ENCODE measurements at regions not wholly inside any gene's neighbourhood (a gene's known extent, or its start where the extent isn't known, plus 50 kb on each side); places are given as distances from the start of the nearest gene placed in this dataset.
"Not testable (repeated sequence)": the region's sequence is repeated elsewhere in the genome, so short reads cannot be mapped to it uniquely, and the experiment has no call there.

- ATAC-seq: no peak
- Mint-ChIP-seq H3K27me3 (peaks cover 6% of the 10 kb centered on the region), H3K4me1 (peaks cover 3% of the 10 kb centered on the region), H3K4me3 (no peak overlapping the region), H3K27ac (no peak overlapping the region), H3K9me3 (ENCODE audit: low read depth) (no peaks in the 10 kb centered on the region), H3K36me3 (no peaks in the 10 kb centered on the region)
- no peak for DNase-seq
- CTCF ChIA-PET: no interaction called here
Observed at GRCh38 chr6:72553531-72554511, 68.0 kb upstream of the KCNQ5 start.

GRCh38 chr6:72554761-72555221 is 67.1 kb upstream of the KCNQ5 start:
- no peak overlapping the region for H3K4me3 Mint-ChIP-seq
- DNase-seq: no peak
- ATAC-seq: no peak
- no peaks in the 10 kb centered on the region for H3K36me3 Mint-ChIP-seq
- peaks cover 6% of the 10 kb centered on the region for H3K27me3 Mint-ChIP-seq
- no peak overlapping the region for H3K27ac Mint-ChIP-seq
- H3K4me1 Mint-ChIP-seq: peaks cover 3% of the 10 kb centered on the region
- CTCF ChIA-PET: no interaction called here
- no peaks in the 10 kb centered on the region for H3K9me3 Mint-ChIP-seq (ENCODE audit: low read depth)

GRCh38 chr6:72559067-72559466 is 62.8 kb upstream of the KCNQ5 start:
- ATAC-seq: no peak
- no peaks in the 10 kb centered on the region for H3K36me3 Mint-ChIP-seq
- no peak overlapping the region for H3K4me3 Mint-ChIP-seq
- H3K27ac Mint-ChIP-seq: no peak overlapping the region
- CTCF ChIA-PET: interaction anchor here (0.8 kb wide), 1 partner anchor 57 kb away, joined by 3 read pairs; no protein-coding TSS in a partner anchor
- peaks cover 9% of the 10 kb centered on the region for H3K27me3 Mint-ChIP-seq
- no peak for DNase-seq
- H3K4me1 Mint-ChIP-seq: peaks cover 5% of the 10 kb centered on the region
- H3K9me3 Mint-ChIP-seq (ENCODE audit: low read depth): no peaks in the 10 kb centered on the region

- Mint-ChIP-seq H3K27me3 (peaks cover 9% of the 10 kb centered on the region), H3K27ac (no peak overlapping the region), H3K4me1 (peaks cover 5% of the 10 kb centered on the region), H3K36me3 (no peaks in the 10 kb centered on the region), H3K4me3 (no peak overlapping the region), H3K9me3 (ENCODE audit: low read depth) (no peaks in the 10 kb centered on the region)
- CTCF ChIA-PET: interaction anchor here (0.8 kb wide), 1 partner anchor 57 kb away, joined by 3 read pairs; no protein-coding TSS in a partner anchor
- no peak for DNase-seq
- no peak for ATAC-seq
Observed at GRCh38 chr6:72559555-72559954, 62.3 kb upstream of the KCNQ5 start.

- Mint-ChIP-seq H3K27me3 (peaks cover 10% of the 10 kb centered on the region), H3K9me3 (ENCODE audit: low read depth) (no peaks in the 10 kb centered on the region), H3K4me3 (no peak overlapping the region), H3K27ac (no peak overlapping the region), H3K36me3 (no peaks in the 10 kb centered on the region), H3K4me1 (peaks cover 5% of the 10 kb centered on the region)
- ATAC-seq (no peak), DNase-seq (no peak)
- CTCF ChIA-PET: interaction anchor here (0.6 kb wide), 1 partner anchor 565 kb away, joined by 3 read pairs; no protein-coding TSS in a partner anchor
Observed at GRCh38 chr6:72560721-72561593, 60.9 kb upstream of the KCNQ5 start.

- Mint-ChIP-seq H3K27ac (no peak overlapping the region), H3K27me3 (peaks cover 7% of the 10 kb centered on the region), H3K4me3 (no peak overlapping the region), H3K36me3 (no peaks in the 10 kb centered on the region), H3K9me3 (ENCODE audit: low read depth) (no peaks in the 10 kb centered on the region), H3K4me1 (peaks cover 5% of the 10 kb centered on the region)
- ATAC-seq (no peak), DNase-seq (no peak)
- CTCF ChIA-PET: no interaction called here
Observed at GRCh38 chr6:72561629-72562028, 60.2 kb upstream of the KCNQ5 start.

- DNase-seq (no peak), ATAC-seq (no peak)
- Mint-ChIP-seq H3K36me3 (no peaks in the 10 kb centered on the region), H3K27ac (no peak overlapping the region), H3K4me1 (peaks cover 5% of the 10 kb centered on the region), H3K27me3 (peaks cover 6% of the 10 kb centered on the region), H3K4me3 (no peak overlapping the region), H3K9me3 (ENCODE audit: low read depth) (no peaks in the 10 kb centered on the region)
- CTCF ChIA-PET: no interaction called here
Observed at GRCh38 chr6:72564231-72564630, 57.6 kb upstream of the KCNQ5 start.

- H3K4me3 Mint-ChIP-seq; H3K9me3 Mint-ChIP-seq (ENCODE audit: low read depth); H3K36me3 Mint-ChIP-seq; H3K27ac Mint-ChIP-seq; DNase-seq; H3K27me3 Mint-ChIP-seq; H3K4me1 Mint-ChIP-seq; CTCF ChIA-PET; ATAC-seq: not testable (repeated sequence)
Observed at GRCh38 chr6:72571993-72572392, 49.9 kb upstream of the KCNQ5 start.

All from activated CD8-positive, alpha-beta memory T cell treated with anti-CD3 and anti-CD28 coated beads, Interleukin-2, amount 10 ng/mL, durations not matched to agents 7 days and 5 days (primary cell).